Vagina (tissue), 2 donors: ENCODE measurements at regions not wholly inside any gene's neighbourhood (a gene's known extent, or its start where the extent isn't known, plus 50 kb on each side); places are given as distances from the start of the nearest gene placed in this dataset.

Experiments
- POLR2AphosphoS5 ChIP-seq, 2 donors: sonication (generic); formaldehyde crosslinking; IDR thresholded peaks; one replicate each; pipeline ENCODE4 v1.9.0; 2017; ENCODE audit warnings: antibody characterized with exemption in 2 of 2, mild to moderate bottlenecking in 2 of 2, low read depth in 1 of 2; ENCODE audit not compliant: insufficient read depth in 1 of 2
- TF ChIP-seq, protein P1 (sequence below), 3 experiments: fragments of 450-650 bp in 2 of 3; fragments of 200-600 bp in 1 of 3; sonication (generic) in 1 of 3; IDR thresholded peaks; one replicate each; pipeline ENCODE4 v1.5.1; 2017 to 2019; ENCODE audit warnings: antibody characterized with exemption in 3 of 3, mild to moderate bottlenecking in 2 of 3, moderate library complexity in 2 of 3

DNA sequence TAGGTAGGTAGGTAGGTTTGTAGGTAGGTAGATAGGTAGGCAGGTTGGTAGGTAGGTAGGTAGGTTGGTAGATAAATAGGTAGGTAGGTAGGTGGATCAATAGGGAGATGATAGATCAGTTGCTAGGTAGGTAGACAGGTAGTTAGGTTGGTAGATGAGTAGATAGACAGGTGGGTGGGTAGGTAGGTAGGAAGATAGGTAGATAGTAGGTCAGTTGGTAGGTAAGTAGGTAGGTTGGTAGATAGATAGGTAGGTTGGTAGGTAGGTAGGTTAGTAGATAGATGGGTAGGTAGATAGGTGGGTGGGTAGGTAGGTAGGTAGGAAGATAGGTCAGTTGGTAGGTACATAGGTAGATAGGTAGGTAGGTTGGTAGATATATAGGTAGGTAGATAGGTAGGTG lies 72.0 kb upstream of the PDE10A start:
- TF ChIP-seq, protein P1, sequence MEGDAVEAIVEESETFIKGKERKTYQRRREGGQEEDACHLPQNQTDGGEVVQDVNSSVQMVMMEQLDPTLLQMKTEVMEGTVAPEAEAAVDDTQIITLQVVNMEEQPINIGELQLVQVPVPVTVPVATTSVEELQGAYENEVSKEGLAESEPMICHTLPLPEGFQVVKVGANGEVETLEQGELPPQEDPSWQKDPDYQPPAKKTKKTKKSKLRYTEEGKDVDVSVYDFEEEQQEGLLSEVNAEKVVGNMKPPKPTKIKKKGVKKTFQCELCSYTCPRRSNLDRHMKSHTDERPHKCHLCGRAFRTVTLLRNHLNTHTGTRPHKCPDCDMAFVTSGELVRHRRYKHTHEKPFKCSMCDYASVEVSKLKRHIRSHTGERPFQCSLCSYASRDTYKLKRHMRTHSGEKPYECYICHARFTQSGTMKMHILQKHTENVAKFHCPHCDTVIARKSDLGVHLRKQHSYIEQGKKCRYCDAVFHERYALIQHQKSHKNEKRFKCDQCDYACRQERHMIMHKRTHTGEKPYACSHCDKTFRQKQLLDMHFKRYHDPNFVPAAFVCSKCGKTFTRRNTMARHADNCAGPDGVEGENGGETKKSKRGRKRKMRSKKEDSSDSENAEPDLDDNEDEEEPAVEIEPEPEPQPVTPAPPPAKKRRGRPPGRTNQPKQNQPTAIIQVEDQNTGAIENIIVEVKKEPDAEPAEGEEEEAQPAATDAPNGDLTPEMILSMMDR (IDR thresholded peaks at IDR 0.05) = no peak
- no peak for TF ChIP-seq POLR2AphosphoS5 (IDR thresholded peaks at IDR 0.05; ENCODE audit: insufficient read depth in 1 of 2, low read depth in 1 of 2)
